GM21717 (cell line): ENCODE measurements at regions not wholly inside any gene's neighbourhood (a gene's known extent, or its start where the extent isn't known, plus 50 kb on each side); places are given as distances from the start of the nearest gene placed in this dataset.
A peak's percentile ranks its signal among the peaks of the same experiment; 100 is the strongest.
"Not testable (repeated sequence)": the region's sequence is repeated elsewhere in the genome, so short reads cannot be mapped to it uniquely, and the experiment has no call there.

Experiments used
- ATAC-seq: cut with Tn5 transposase; IDR thresholded peaks from one replicate; pipeline ENCODE4 v1.9.1; 2021; ENCODE audit warnings: mild to moderate bottlenecking, moderate library complexity; ENCODE audit not compliant: unreplicated experiment

- no peak for ATAC-seq
Measured at GRCh38 chr4:75289914-75290582, 224.2 kb downstream of the RCHY1 start.

GRCh38 chr4:75287738-75288517 lies 226.3 kb downstream of the RCHY1 start:
- no peak for ATAC-seq

- ATAC-seq: no peak
Measured at GRCh38 chr4:75285837-75286236, 228.4 kb downstream of the RCHY1 start.

GRCh38 chr4:75284831-75285230 lies 229.4 kb downstream of the RCHY1 start:
- ATAC-seq: no peak

GRCh38 chr4:75280461-75280860 lies 233.7 kb downstream of the RCHY1 start:
- ATAC-seq: not testable (repeated sequence)

DNA sequence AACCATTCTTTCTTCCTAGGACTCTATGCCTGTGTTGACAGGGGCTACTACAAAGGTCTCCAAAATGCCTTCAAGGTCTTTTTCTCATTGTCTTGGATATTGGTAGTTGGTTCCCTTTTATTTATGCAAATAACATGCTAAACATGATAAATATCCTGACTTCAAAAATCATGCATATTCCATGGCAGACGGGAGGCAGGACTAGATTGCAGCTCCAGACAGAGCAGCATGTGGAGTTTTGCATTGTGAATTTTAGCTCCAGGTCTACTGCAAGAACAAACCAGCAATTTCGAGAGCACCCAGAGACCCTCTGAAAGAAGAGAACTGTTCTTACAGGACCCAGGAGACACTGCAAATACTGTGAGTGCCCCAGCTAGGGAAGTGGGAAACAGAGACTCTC lies 254.9 kb downstream of the RCHY1 start:
- no peak for ATAC-seq

DNA sequence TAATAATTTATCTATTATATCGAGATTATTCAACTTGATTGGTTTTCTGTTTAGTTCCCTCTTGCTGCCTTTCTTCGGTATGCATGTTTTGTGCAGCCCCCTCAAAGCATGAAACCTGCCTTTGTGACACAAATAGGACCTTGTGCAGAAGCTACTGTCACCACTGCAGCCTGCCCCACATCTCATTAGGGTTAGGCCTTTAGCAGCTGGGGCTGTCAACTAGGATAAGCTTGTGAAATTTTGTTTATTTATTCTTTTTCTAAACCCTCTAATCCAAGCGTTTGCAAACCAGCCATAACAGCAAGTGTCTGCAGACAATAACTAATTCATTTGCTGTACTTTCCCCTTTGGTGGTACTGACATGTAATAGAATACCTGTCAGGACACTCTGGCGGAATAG lies 258.9 kb downstream of the RCHY1 start:
- no peak for ATAC-seq

GRCh38 chr4:75254745-75255144 lies 259.5 kb downstream of the RCHY1 start:
- ATAC-seq: no peak

GRCh38 chr4:75253094-75253493 lies 261.1 kb downstream of the RCHY1 start:
- ATAC-seq: not testable (repeated sequence)

DNA sequence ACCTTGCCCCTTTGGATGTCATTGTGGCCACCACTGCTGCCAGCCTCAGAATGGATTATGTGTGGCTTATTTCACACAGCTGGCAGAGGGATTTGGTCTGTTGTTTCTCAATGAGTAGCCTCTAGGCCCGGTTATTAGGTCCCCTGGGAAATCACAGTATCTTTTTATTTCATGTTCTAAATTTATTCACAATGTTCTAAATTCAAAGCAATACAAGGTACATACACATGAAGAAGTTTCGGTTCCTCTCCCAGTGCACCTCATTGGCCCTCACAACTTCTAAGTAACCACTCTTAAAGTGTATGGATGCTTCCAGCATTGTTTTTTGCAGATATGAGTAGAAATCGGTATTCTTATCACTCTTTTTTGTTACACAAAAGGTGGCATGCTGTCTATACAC lies 262.7 kb downstream of the RCHY1 start:
- ATAC-seq: peak; percentile 66

DNA sequence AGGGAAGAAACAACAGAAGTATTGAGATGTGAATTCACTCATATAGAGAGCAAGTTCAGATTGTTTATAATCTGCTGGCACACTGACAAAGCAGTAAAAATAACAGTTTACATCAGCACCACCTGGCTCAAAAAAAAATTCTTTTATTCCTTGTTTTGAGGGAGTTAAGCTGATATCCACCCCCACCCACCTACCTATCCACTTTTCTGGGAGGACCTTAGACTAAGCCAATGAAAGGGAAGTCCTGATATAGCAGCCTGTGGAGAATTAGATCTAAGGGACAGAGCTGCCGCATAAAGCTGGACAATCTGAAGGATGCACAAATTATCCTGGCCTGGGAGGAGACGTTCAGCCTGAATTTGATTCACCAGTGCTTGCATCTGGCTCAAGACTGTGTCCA lies 264.5 kb downstream of the RCHY1 start:
- no peak for ATAC-seq

DNA sequence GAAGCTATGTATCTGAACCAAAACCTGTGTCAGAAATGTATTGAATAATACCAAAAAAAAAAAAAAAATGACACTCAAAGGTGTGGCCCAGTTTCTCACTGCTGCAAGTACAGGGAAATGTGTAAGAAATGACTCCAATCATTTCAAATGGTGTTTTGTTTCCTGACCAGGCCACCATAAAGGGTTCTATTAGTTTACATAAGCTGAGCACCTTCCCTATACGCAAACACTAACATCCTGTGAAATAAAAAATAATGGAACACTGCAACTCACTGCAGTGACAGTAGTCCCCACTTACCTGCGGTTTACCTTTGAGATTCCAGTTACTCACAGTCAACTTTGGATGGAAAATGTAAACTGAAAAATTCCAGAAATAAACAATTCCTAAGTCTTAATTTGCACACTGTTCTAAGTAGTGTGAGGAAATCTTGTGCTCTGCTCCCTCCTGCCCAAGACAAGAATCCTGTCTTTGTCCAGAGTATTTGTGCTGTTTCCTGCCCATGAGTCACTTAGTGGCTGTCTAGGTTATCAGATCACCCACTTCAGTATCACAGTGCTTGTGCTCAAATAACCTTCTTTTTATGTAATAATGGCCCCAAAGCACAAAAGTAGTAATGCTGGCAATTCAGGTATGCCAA lies 265.3 kb downstream of the RCHY1 start:
- no peak for ATAC-seq

DNA sequence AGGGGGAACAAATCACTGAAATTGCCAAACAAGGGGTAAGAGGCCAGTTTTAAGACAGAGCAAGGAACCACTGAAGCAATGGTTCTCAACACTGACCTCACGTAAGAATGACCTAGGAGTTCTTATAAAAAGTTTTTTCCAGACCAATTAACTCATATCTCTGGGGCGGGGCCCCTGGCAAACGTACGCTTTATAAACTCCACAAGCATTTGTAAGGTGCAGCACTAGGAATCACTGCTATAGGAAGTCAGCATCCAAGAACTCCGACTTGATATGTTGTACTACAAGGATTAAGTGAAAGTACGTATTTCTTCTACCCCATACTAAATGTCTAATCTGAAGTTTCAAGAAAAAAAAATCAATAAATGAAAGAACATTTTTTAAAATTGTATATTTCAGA lies 269.9 kb downstream of the RCHY1 start:
- ATAC-seq: no peak

GRCh38 chr4:75243570-75243969 lies 270.6 kb downstream of the RCHY1 start:
- ATAC-seq: no peak

DNA sequence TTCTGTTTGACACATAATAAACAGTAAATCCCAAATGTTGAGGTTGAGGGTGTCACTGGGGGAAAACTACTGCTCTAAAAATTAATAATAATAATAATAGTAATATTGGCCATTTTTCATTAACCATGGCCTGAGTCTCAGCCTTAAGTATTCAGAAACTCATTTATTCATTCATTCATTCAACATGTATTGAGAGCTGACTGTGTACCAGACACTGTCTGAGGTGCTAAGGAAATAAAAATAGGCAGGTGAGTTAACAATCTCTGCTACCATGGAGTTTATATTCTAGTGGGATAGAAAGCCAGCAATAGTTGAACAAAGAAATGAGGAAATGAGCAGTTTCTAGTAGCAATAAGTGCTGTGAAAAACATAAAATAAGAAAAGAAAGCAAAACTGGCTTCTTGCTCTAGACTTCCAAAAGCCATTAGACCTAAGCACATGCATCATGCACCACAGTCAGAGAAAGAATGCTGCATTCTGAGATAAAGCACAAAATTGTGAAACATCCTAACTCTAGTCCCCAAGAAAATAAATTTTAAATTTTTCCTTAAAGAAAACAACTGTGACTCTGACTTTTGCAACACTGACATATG lies 278.7 kb downstream of the RCHY1 start:
- peak; percentile 99 for ATAC-seq

DNA sequence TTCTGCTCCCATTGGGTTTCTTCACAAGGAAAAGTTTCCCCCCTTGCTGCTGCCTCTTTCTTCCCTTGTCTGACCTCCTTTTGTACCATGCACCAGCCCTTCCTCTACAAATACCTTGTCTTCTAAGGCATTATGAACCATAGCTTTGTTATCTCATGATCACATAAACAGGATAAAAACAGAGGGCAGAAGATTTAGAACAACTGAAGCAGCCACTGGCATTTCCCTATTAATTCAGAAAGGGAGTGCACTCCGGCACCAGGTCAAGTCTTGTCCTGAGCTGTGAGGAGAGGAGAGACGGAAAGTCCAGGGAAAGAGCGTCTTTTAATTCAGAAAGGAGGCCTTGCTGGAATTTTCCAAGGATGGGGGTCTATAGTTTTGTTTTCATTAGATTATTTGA lies 281.7 kb downstream of the RCHY1 start:
- no peak for ATAC-seq

DNA sequence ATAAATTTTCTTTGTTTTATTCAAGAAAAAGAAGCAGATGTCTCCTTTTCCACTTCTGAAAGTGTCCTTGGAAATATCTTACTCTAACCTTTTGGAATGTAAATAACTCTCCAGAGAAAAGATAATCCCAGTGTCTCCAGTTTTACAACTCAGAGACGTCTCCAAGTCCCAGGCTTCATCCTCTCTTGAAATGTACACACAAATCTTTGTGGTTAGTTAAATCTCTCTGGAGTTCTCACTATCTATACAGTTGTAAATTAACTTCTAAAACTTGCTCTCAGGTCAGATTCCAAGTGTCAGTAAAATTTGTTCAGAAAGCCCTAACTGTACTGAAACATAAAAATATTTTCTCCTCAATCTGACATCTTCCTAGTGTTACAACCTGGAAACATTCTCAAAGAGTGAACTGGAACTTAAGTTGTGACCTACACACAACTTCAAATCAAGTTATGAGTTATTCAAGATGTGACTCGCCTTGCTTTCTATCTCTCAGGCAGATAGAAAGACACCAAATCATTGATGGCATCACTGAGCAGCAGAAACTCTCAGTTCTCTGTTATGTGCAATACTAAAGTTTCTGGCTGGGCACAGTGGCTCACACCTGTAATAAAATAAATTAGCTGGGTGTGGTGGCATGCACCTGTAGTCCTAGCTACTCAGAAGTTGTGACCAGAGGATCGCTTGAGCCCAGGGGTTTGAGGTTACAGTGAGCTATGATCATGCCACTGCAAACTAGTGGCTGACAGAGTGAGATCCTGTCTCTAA lies 284.2 kb downstream of the RCHY1 start:
- ATAC-seq: peak; percentile 79

GRCh38 chr4:75213480-75213879 lies 280.6 kb downstream of the PARM1 start:
- ATAC-seq: no peak

- no peak for ATAC-seq
Measured at GRCh38 chr4:75211422-75211821, 278.5 kb downstream of the PARM1 start.

DNA sequence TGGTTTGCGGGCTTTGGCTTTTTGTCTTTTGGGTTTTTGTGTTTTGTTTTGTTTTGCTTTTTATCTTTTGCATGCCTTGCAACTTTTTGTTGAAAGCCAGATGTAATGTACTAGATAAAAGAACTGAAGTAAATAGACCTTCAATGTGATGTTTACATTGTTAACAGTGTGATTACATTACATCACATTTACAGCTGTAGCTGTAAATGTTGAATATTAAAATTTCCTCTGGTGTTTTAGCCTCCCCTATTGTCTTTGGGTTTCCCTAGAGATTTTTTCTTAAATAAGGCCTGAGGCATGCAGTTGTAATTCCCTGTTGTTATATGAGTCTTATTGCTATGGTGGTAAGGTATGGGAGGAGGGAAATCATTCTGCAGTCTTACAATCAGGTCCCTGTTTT lies 275.0 kb downstream of the PARM1 start:
- no peak for ATAC-seq

GRCh38 chr4:75195111-75195510 lies 262.2 kb downstream of the PARM1 start:
- no peak for ATAC-seq
